Peyer's patch (tissue), 4 donors: ENCODE measurements at regions not wholly inside any gene's neighbourhood (a gene's known extent, or its start where the extent isn't known, plus 50 kb on each side); places are given as distances from the start of the nearest gene placed in this dataset.

Source experiments
- CTCF ChIP-seq, 6 experiments: fragments of 450-650 bp in 4 of 6; fragments of 200-600 bp in 2 of 6; sonication (generic) in 1 of 6; IDR thresholded peaks; one replicate each; pipeline ENCODE4 v1.5.1; 2017 to 2019; ENCODE audit warnings: antibody characterized with exemption in 6 of 6, mild to moderate bottlenecking in 3 of 6, moderate library complexity in 1 of 6
- POLR2A ChIP-seq, 2 donors: fragments of 450-650 bp; IDR thresholded peaks; one replicate each; pipeline ENCODE4 v1.5.1; 2017; ENCODE audit warnings: antibody characterized with exemption in 2 of 2, mild to moderate bottlenecking in 2 of 2, moderate library complexity in 2 of 2

DNA sequence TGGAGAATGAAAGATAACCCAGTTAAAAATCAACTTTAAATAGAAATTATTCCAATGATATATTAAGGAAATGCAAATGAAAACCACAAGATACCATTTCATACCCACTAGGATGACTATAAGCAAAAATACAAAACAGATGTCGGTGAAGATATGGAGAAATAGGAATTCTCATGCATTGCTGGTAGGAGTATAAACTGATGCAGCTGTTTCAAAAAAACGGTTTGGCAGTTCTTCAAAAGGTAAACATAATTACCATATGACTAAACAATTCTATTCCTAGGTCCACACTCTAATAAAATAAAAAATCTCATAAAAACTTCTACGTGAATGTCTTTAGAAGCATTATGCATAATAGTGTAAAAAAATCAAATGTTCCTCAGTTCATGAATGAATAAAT is 763.3 kb upstream of the BRINP3 start:
- TF ChIP-seq CTCF (IDR thresholded peaks at IDR 0.05), result no peak
- TF ChIP-seq POLR2A (IDR thresholded peaks at IDR 0.05), result no peak
